ENCODE measurements at regions not wholly inside any gene's neighbourhood (a gene's known extent, or its start where the extent isn't known, plus 50 kb on each side); places are given as distances from the start of the nearest gene placed in this dataset.
"Not testable (repeated sequence)": the region's sequence is repeated elsewhere in the genome, so short reads cannot be mapped to it uniquely, and the experiment has no call there.

- DNase-seq, result no peak
These were observed 61.1 kb downstream of the MAD2L1 start for GRCh38 chr4:120005527-120005926.

GRCh38 chr4:120005076-120005475, 61.6 kb downstream of the MAD2L1 start:
- DNase-seq, result no peak

GRCh38 chr4:120004054-120004453, 62.6 kb downstream of the MAD2L1 start:
- no peak for DNase-seq

GRCh38 chr4:120003193-120003592, 63.5 kb downstream of the MAD2L1 start:
- no peak for DNase-seq

GRCh38 chr4:120001850-120002249, 64.8 kb downstream of the MAD2L1 start:
- no peak for DNase-seq

GRCh38 chr4:120000591-120001296, 65.9 kb downstream of the MAD2L1 start:
- no peak for DNase-seq

GRCh38 chr4:119996024-119996423, 70.6 kb downstream of the MAD2L1 start:
- not testable (repeated sequence) for DNase-seq

GRCh38 chr4:119984996-119985395, 81.7 kb downstream of the MAD2L1 start:
- DNase-seq, result peak; percentile 60

- DNase-seq, result no peak
These were observed 83.9 kb downstream of the MAD2L1 start for GRCh38 chr4:119982756-119983155.

- DNase-seq, result peak; percentile 32
These were observed 86.2 kb downstream of the MAD2L1 start for GRCh38 chr4:119980456-119980855.

GRCh38 chr4:119977076-119977940, 89.3 kb downstream of the MAD2L1 start:
- no peak for DNase-seq

GRCh38 chr4:119971431-119972084, 95.1 kb downstream of the MAD2L1 start:
- no peak for DNase-seq

GRCh38 chr4:119962631-119963030, 104.0 kb downstream of the MAD2L1 start:
- no peak for DNase-seq

- DNase-seq, result no peak
These were observed 107.7 kb downstream of the MAD2L1 start for GRCh38 chr4:119958983-119959382.

- DNase-seq, result no peak
These were observed 111.4 kb downstream of the MAD2L1 start for GRCh38 chr4:119955256-119955655.

- not testable (repeated sequence) for DNase-seq
These were observed 112.2 kb downstream of the MAD2L1 start for GRCh38 chr4:119954487-119954886.

GRCh38 chr4:119946359-119946758, 120.3 kb downstream of the MAD2L1 start:
- DNase-seq, result no peak

GRCh38 chr4:119942806-119943205, 123.8 kb downstream of the MAD2L1 start:
- no peak for DNase-seq

GRCh38 chr4:119940557-119940956, 126.1 kb downstream of the MAD2L1 start:
- DNase-seq, result no peak

- no peak for DNase-seq
These were observed 127.3 kb downstream of the MAD2L1 start for GRCh38 chr4:119939071-119939995.

- DNase-seq, result no peak
These were observed 128.9 kb downstream of the MAD2L1 start for GRCh38 chr4:119937746-119938145.

- no peak for DNase-seq
These were observed 133.0 kb downstream of the MAD2L1 start for GRCh38 chr4:119933606-119934005.

Data from eye (tissue), 1 donor.